ENCODE measurements at regions not wholly inside any gene's neighbourhood (a gene's known extent, or its start where the extent isn't known, plus 50 kb on each side); places are given as distances from the start of the nearest gene placed in this dataset.

DNA sequence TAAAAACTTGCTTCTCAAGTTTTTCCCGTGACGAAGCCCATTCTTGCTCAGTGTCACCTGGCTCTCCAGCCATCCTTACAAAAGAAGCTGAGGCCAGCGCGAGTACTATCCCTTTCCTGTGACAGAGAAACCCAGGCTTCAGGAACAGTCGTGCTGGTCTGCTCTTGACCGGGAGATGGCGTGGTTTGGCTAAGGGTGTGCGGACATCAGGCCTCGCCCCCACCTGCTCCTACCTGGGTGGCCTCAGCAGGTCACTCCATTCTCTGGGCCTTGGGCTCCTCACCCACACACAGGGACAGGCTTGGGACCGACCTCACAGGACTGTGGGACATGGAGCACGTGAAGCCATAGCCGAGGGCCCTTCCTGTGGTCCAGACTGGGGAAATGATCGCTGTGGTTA lies 75.2 kb upstream of the CIBAR2 start:
- no peaks in the 10 kb centered on the region for H3K27me3 ChIP-seq (ENCODE audit: control insufficient read depth, insufficient read depth, low read length)
- H3K27ac ChIP-seq (ENCODE audit: low read depth, low read length) = no peak overlapping the region
- no peak overlapping the region for H3K4me3 ChIP-seq (ENCODE audit: low read depth, low read length)
- no peak for DNase-seq (ENCODE audit: low read depth in 4 of 6, low spot score in 6 of 6)
- H3K4me1 ChIP-seq (ENCODE audit: control insufficient read depth, insufficient read depth, low read length) = peaks cover 15% of the 10 kb centered on the region
- peaks cover 4% of the 10 kb centered on the region for H3K9me3 ChIP-seq (ENCODE audit: control insufficient read depth, insufficient read depth, low read length)
- WGBS (ENCODE audit: insufficient coverage) = 73% methylated on average over 10 of the region's 13 CpGs
- peaks cover 16% of the 10 kb centered on the region for H3K36me3 ChIP-seq (ENCODE audit: control insufficient read depth, insufficient read depth, low read length)

DNA sequence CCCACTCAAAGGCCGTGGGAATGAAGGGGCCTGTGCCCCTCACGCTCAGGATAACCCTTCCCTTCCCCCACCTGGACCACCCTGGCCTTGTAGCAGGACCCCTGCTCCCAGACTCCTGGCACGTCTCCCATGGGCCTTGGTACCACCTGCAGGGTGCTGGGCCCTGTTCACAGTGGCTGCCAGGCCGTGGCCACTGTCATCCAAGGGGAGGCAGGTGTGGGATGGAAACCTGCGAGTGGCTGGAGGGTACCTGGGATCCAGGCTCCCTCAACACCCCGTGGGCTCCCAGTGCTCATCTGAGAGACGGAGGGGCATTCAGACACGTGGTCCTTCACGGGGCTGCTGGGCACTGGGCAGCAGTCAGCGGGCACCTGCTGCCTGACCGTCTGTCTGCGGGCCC lies 75.6 kb upstream of the CIBAR2 start:
- Histone ChIP-seq H3K36me3 (ENCODE audit: control insufficient read depth, insufficient read depth, low read length) (peaks cover 14% of the 10 kb centered on the region), H3K27ac (ENCODE audit: low read depth, low read length) (no peak overlapping the region), H3K27me3 (ENCODE audit: control insufficient read depth, insufficient read depth, low read length) (no peaks in the 10 kb centered on the region), H3K4me3 (ENCODE audit: low read depth, low read length) (no peak overlapping the region), H3K4me1 (ENCODE audit: control insufficient read depth, insufficient read depth, low read length) (peaks cover 20% of the 10 kb centered on the region), H3K9me3 (ENCODE audit: control insufficient read depth, insufficient read depth, low read length) (peaks cover 4% of the 10 kb centered on the region)
- 93% methylated on average over 10 of the region's 12 CpGs for WGBS (ENCODE audit: insufficient coverage)
- DNase-seq (ENCODE audit: low read depth in 4 of 6, low spot score in 6 of 6) = no peak

DNA sequence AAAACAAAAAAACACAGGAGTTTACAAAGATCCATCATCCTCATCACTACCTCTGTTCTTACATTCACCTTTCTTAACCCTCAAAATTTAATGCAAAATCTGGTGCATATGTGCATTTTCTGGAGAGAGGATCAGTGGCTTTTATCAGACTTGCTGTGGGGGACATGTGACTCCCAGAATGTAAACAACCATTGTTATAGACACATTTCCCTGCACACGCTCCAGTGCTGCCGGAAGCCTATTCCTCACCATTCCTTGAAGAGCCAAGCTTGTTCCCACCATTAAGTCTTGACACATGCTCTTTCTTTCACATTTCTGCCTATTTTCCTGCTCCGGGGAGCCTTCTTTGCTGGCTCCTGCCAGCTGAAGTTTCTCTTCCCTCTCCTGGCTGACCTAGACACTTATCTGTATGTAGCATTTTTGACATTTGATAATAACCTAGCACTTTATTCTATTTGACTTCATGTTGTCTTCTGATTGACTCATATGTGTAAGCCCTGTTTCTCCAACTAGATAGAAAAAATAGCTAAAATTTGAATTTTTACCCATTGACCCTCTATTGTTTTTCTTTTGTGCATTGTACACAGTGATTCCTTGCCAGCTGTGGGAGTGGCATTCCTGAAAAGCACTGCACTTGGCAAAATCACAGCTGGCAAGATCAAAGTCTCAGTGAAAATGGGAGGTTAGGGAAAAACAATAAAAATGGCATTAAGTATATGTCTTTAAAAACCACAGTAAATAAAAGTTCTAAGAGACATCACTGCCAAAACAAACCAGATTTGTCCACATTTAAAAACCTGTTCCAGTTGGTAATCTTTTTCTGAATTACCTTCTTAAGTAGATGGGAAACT lies 76.8 kb upstream of the CIBAR2 start:
- Histone ChIP-seq H3K4me3 (ENCODE audit: low read depth, low read length) (no peak overlapping the region), H3K4me1 (ENCODE audit: control insufficient read depth, insufficient read depth, low read length) (peaks cover 24% of the 10 kb centered on the region), H3K27ac (ENCODE audit: low read depth, low read length) (no peak overlapping the region), H3K36me3 (ENCODE audit: control insufficient read depth, insufficient read depth, low read length) (peaks cover 14% of the 10 kb centered on the region), H3K9me3 (ENCODE audit: control insufficient read depth, insufficient read depth, low read length) (peaks cover 4% of the 10 kb centered on the region), H3K27me3 (ENCODE audit: control insufficient read depth, insufficient read depth, low read length) (no peaks in the 10 kb centered on the region)
- 68% methylated on average over 2 of the region's 3 CpGs for WGBS (ENCODE audit: insufficient coverage)
- DNase-seq (ENCODE audit: low read depth in 4 of 6, low spot score in 6 of 6) = no peak

DNA sequence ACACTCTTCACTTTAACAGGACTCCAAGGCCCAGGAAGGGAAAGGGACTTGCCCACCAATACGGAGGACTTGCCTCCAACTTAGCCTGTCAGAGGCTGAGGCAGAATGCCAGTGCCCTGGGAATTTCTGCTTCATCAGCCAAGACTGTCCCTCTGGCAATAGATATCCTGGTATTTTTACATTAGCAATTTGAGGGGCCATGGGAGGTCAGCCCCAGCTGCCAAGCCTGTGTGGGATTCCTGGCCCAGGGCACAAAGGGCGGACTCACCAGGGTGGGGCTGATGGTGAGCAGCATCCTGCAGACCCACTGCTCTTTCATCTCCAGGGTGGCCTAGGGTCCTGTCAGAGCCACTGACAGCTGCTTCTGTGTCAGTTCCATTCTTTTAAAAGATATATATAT lies 78.3 kb upstream of the CIBAR2 start:
- no peak for DNase-seq (ENCODE audit: low read depth in 4 of 6, low spot score in 6 of 6)
- H3K27me3 ChIP-seq (ENCODE audit: control insufficient read depth, insufficient read depth, low read length) = no peaks in the 10 kb centered on the region
- H3K9me3 ChIP-seq (ENCODE audit: control insufficient read depth, insufficient read depth, low read length) = peaks cover 4% of the 10 kb centered on the region
- H3K27ac ChIP-seq (ENCODE audit: low read depth, low read length) = no peak overlapping the region
- H3K4me1 ChIP-seq (ENCODE audit: control insufficient read depth, insufficient read depth, low read length) = peaks cover 34% of the 10 kb centered on the region
- peaks cover 9% of the 10 kb centered on the region for H3K36me3 ChIP-seq (ENCODE audit: control insufficient read depth, insufficient read depth, low read length)
- no peak overlapping the region for H3K4me3 ChIP-seq (ENCODE audit: low read depth, low read length)
- WGBS (ENCODE audit: insufficient coverage) = 65% methylated on average over 2 of the region's 2 CpGs

DNA sequence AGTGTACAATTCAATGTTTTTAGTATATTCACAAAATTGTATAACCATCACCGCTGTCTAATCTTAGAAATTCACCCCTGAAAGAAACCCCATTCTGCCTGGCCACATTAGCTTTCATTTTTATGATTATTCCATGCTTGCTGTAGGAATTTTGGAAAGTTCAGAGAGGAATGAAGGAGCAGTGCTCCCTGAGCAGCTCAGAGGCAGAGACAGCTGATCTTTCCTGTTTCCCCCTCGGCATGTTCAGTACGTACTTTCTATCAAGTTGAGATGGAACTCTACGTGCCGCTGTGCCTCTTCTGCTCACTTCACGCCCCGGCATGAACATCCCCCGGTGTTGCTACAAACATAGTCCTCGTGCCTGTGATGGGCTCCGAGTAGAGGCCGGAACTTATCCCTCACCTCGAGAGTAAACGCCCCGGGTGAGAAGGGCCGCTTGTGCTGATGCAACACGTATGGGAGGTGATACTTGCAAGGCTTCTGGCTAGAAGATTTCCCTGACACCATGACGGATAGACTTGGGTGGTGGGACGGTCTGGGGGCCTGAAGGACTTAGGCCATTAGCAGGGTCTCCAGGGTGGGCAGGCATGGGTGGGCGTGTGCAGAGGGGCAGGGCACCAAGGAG lies 79.2 kb upstream of the CIBAR2 start:
- Histone ChIP-seq H3K36me3 (ENCODE audit: control insufficient read depth, insufficient read depth, low read length) (peaks cover 7% of the 10 kb centered on the region), H3K4me1 (ENCODE audit: control insufficient read depth, insufficient read depth, low read length) (peaks cover 43% of the 10 kb centered on the region), H3K27me3 (ENCODE audit: control insufficient read depth, insufficient read depth, low read length) (no peaks in the 10 kb centered on the region), H3K4me3 (ENCODE audit: low read depth, low read length) (no peak overlapping the region), H3K27ac (ENCODE audit: low read depth, low read length) (no peak overlapping the region), H3K9me3 (ENCODE audit: control insufficient read depth, insufficient read depth, low read length) (peaks cover 4% of the 10 kb centered on the region)
- 86% methylated on average over 18 of the region's 19 CpGs for WGBS (ENCODE audit: insufficient coverage)
- no peak for DNase-seq (ENCODE audit: low read depth in 4 of 6, low spot score in 6 of 6)

DNA sequence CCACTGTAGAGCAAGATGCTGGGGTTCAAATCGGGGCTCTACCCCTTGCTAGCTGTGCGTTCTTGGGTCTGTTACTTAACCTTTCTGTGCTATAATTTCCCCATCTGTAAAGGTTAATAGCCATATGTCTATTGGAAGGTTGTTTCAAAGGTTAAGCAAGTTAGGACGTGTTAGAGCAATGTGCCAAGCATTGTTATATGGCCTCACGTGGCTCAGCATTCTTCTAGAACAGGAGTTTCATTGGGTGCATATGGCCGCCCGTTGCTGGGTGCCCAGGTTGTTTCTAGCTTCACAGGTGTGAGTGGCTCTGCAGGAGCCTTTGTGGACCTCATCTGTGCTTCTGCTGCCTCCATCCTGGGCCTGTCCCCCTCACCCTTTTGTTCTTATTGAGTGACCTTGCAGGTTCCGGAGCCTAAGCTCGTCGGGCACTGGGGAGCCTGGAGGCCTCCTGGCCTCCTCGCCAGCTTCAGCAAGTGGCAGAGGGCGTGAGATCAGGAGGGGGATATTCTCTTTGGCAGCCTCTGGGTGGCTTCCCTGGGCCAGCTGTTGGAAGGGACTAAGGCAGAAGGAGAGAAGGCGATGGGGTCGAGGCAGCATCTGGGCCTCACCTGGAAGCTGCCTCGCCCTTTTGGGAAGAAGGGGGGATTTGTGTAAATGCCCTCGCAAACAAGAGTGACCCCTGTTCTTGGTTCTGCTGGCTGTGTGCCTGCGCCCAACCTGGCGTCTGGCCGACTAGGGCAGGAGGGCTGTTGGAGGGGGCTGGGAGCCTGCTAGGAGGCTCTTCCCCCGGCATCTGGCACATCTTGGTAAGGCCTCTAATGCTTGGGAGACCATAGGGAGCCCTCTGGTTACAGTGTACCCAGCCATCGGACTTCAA lies 80.2 kb upstream of the CIBAR2 start:
- Histone ChIP-seq H3K4me1 (ENCODE audit: control insufficient read depth, insufficient read depth, low read length) (peaks cover 45% of the 10 kb centered on the region), H3K9me3 (ENCODE audit: control insufficient read depth, insufficient read depth, low read length) (peaks cover 4% of the 10 kb centered on the region), H3K27me3 (ENCODE audit: control insufficient read depth, insufficient read depth, low read length) (no peaks in the 10 kb centered on the region), H3K27ac (ENCODE audit: low read depth, low read length) (no peak overlapping the region), H3K36me3 (ENCODE audit: control insufficient read depth, insufficient read depth, low read length) (peaks cover 3% of the 10 kb centered on the region), H3K4me3 (ENCODE audit: low read depth, low read length) (no peak overlapping the region)
- 64% methylated on average over 17 of the region's 20 CpGs for WGBS (ENCODE audit: insufficient coverage)
- peak in 1 of 6 donors; percentile 51 for DNase-seq (ENCODE audit: low read depth in 4 of 6, low spot score in 6 of 6)

DNA sequence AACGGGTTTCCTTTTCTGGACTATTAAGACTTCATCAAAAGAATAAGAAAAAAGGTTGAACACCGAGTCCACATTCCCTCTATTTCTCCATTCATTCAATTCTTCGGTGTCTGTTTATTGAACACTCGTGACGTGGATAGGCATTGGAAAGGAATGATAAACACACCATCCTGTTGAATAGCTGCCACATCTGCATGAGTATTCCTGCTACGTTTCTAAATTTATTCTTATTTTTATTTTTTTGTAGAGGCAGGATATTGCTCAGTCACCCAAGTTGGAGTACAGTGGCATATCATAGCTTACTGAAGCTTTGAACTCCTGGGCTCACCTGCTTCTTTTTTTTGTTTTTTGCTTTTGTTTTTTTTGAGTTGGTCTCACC lies 80.8 kb upstream of the CIBAR2 start:
- DNase-seq (ENCODE audit: low read depth in 4 of 6, low spot score in 6 of 6) = no peak
- Histone ChIP-seq H3K36me3 (ENCODE audit: control insufficient read depth, insufficient read depth, low read length) (no peaks in the 10 kb centered on the region), H3K4me3 (ENCODE audit: low read depth, low read length) (no peak overlapping the region), H3K27ac (ENCODE audit: low read depth, low read length) (no peak overlapping the region), H3K4me1 (ENCODE audit: control insufficient read depth, insufficient read depth, low read length) (peaks cover 47% of the 10 kb centered on the region), H3K27me3 (ENCODE audit: control insufficient read depth, insufficient read depth, low read length) (peaks cover under 1% of the 10 kb centered on the region), H3K9me3 (ENCODE audit: control insufficient read depth, insufficient read depth, low read length) (peaks cover 4% of the 10 kb centered on the region)
- whole genome bisulfite sequencing (ENCODE audit: insufficient coverage) = no CpG with 5 or more reads among the region's 6 CpGs

DNA sequence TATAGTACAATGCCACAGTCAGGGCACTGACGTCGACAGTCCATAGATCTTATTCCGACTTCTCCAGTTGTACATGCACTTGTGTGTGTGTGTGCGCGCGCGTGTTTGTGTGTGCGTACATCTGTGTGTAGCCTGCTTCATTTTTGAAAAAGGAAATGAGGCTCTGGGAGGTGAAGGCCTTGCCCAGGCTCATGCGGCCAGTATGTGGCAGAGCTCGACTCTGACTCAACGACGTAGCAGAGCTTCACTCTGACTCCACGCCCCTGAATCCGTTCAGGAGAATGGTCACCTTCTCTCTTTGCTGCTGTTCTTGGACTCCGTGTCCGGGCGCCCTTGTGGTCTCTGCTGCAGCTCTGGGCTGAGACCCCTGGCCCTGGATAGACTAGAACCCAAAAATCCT lies 81.6 kb upstream of the CIBAR2 start:
- Histone ChIP-seq H3K9me3 (ENCODE audit: control insufficient read depth, insufficient read depth, low read length) (peaks cover 4% of the 10 kb centered on the region), H3K4me1 (ENCODE audit: control insufficient read depth, insufficient read depth, low read length) (peaks cover 52% of the 10 kb centered on the region), H3K36me3 (ENCODE audit: control insufficient read depth, insufficient read depth, low read length) (no peaks in the 10 kb centered on the region), H3K27ac (ENCODE audit: low read depth, low read length) (no peak overlapping the region), H3K27me3 (ENCODE audit: control insufficient read depth, insufficient read depth, low read length) (peaks cover 3% of the 10 kb centered on the region), H3K4me3 (ENCODE audit: low read depth, low read length) (no peak overlapping the region)
- no peak for DNase-seq (ENCODE audit: low read depth in 4 of 6, low spot score in 6 of 6)
- WGBS (ENCODE audit: insufficient coverage) = 83% methylated on average over 17 of the region's 17 CpGs

DNA sequence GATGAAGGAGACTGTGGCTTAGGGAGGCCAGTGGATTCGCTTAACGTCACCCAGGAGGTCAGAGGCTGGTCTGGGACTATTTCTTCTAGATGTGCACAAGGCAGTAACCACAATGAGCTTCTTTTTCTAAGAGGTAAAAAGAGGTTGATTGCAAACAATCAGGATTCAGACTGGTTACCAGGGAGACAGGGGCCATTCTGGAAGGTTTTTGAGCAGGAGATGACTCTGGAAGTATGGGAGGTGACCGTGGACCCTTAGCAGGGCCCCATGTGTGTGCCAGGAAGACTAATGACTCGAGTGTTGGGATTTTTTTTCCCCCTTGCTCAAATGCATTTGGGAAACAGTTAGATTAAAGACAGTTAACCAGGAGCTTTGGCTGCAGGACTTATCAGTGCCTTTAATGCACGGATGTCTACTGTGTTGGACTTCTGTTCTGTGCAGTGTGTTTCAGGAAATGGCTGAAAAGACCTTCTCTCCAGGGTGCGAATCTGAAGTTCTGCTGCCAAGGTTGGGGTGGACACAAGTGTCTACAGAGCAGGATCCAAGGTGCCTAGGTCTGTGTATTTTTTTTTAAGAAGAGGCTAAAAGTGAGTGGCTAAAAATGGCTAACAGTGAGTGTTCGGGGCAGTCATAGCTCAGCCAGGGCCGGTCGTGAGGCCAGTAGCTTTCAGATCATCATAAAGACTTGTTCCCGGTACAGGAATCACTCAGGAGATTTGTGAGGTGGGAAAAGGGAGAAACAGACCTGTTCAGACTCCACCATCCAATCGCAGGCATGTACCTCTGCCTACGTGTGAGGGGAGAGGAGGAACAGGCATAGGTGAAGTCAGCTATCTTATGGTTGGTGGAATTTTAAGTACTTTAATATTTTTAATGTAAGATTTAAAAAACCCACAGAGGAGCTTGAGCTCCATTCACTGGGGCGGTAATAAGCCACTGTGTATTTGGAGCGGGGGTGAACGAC lies 82.3 kb upstream of the CIBAR2 start:
- WGBS (ENCODE audit: insufficient coverage) = 79% methylated on average over 12 of the region's 15 CpGs
- peak in 1 of 6 donors; percentile 31 for DNase-seq (ENCODE audit: low read depth in 4 of 6, low spot score in 6 of 6)
- Histone ChIP-seq H3K27me3 (ENCODE audit: control insufficient read depth, insufficient read depth, low read length) (peaks cover 3% of the 10 kb centered on the region), H3K4me1 (ENCODE audit: control insufficient read depth, insufficient read depth, low read length) (peaks cover 52% of the 10 kb centered on the region), H3K36me3 (ENCODE audit: control insufficient read depth, insufficient read depth, low read length) (no peaks in the 10 kb centered on the region), H3K27ac (ENCODE audit: low read depth, low read length) (no peak overlapping the region), H3K4me3 (ENCODE audit: low read depth, low read length) (no peak overlapping the region), H3K9me3 (ENCODE audit: control insufficient read depth, insufficient read depth, low read length) (peaks cover 4% of the 10 kb centered on the region)

All from spinal cord (tissue), 9 donors.